Chondrocyte (in vitro differentiated cells): ENCODE measurements at regions not wholly inside any gene's neighbourhood (a gene's known extent, or its start where the extent isn't known, plus 50 kb on each side); places are given as distances from the start of the nearest gene placed in this dataset.

Experiments
- DNase-seq: peaks from one replicate; pipeline ENCODE4 v3.0.0; 2021; ENCODE audit warnings: mixed read lengths, low spot score
- H3K27ac Mint-ChIP-seq: one replicate; pipeline ENCODE4 v1.8.0; 2021; ENCODE audit warnings: mild to moderate bottlenecking, moderate library complexity, mixed read lengths; ENCODE audit not compliant: unreplicated experiment
- H3K27me3 Mint-ChIP-seq: 2 replicates; pipeline ENCODE4 v1.8.0; 2021; ENCODE audit warnings: low read depth, mixed read lengths
- H3K36me3 Mint-ChIP-seq: 2 replicates; pipeline ENCODE4 v1.8.0; 2021; ENCODE audit warnings: low read depth, mixed read lengths
- H3K4me1 Mint-ChIP-seq: 2 replicates; pipeline ENCODE4 v1.8.0; 2021; ENCODE audit warnings: low read depth, mild to moderate bottlenecking, mixed read lengths
- H3K4me3 Mint-ChIP-seq: one replicate; pipeline ENCODE4 v1.8.0; 2021; ENCODE audit warnings: mild to moderate bottlenecking, moderate library complexity, mixed read lengths; ENCODE audit not compliant: unreplicated experiment
- H3K9me3 Mint-ChIP-seq: 2 replicates; pipeline ENCODE4 v1.8.0; 2021; ENCODE audit warnings: low read depth, mixed read lengths
- CTCF ChIP-seq: fragments of 200-600 bp; sonication (generic); IDR thresholded peaks from 2 replicates; pipeline ENCODE4 v1.5.0; 2021; ENCODE audit warnings: antibody characterized with exemption, mild to moderate bottlenecking, moderate library complexity

- no peaks in the 10 kb centered on the region for H3K27me3 Mint-ChIP-seq
- H3K27ac Mint-ChIP-seq = no peak overlapping the region
- H3K9me3 Mint-ChIP-seq = peaks cover 13% of the 10 kb centered on the region
- peaks cover 18% of the 10 kb centered on the region for H3K4me1 Mint-ChIP-seq
- no peak for DNase-seq
- no peak for TF ChIP-seq CTCF
- no peak overlapping the region for H3K4me3 Mint-ChIP-seq
- no peaks in the 10 kb centered on the region for H3K36me3 Mint-ChIP-seq
Measured at GRCh38 chrX:9108054-9108453, 74.1 kb upstream of the FAM9B start.

- H3K27ac Mint-ChIP-seq = no peak overlapping the region
- no peak for TF ChIP-seq CTCF
- H3K4me3 Mint-ChIP-seq = no peak overlapping the region
- no peaks in the 10 kb centered on the region for H3K9me3 Mint-ChIP-seq
- no peaks in the 10 kb centered on the region for H3K27me3 Mint-ChIP-seq
- no peaks in the 10 kb centered on the region for H3K36me3 Mint-ChIP-seq
- no peak for DNase-seq
- peaks cover 12% of the 10 kb centered on the region for H3K4me1 Mint-ChIP-seq
Measured at GRCh38 chrX:9110808-9111207, 76.9 kb upstream of the FAM9B start.

- Mint-ChIP-seq H3K9me3 (peaks cover 7% of the 10 kb centered on the region), H3K4me3 (no peak overlapping the region), H3K4me1 (peaks cover 12% of the 10 kb centered on the region), H3K27me3 (no peaks in the 10 kb centered on the region), H3K36me3 (no peaks in the 10 kb centered on the region), H3K27ac (no peak overlapping the region)
- no peak for TF ChIP-seq CTCF
- no peak for DNase-seq
Measured at GRCh38 chrX:9114245-9114644, 80.3 kb upstream of the FAM9B start.

GRCh38 chrX:9117851-9118250, 83.9 kb upstream of the FAM9B start:
- peaks cover 25% of the 10 kb centered on the region for H3K9me3 Mint-ChIP-seq
- no peak overlapping the region for H3K27ac Mint-ChIP-seq
- peaks cover 3% of the 10 kb centered on the region for H3K4me1 Mint-ChIP-seq
- TF ChIP-seq CTCF = no peak
- no peak overlapping the region for H3K4me3 Mint-ChIP-seq
- no peak for DNase-seq
- no peaks in the 10 kb centered on the region for H3K27me3 Mint-ChIP-seq
- peaks cover 2% of the 10 kb centered on the region for H3K36me3 Mint-ChIP-seq

- TF ChIP-seq CTCF = no peak
- Mint-ChIP-seq H3K9me3 (peaks cover 29% of the 10 kb centered on the region), H3K27me3 (no peaks in the 10 kb centered on the region), H3K36me3 (peaks cover 2% of the 10 kb centered on the region), H3K4me3 (no peak overlapping the region), H3K4me1 (peaks cover 8% of the 10 kb centered on the region), H3K27ac (no peak overlapping the region)
- DNase-seq = no peak
Measured at GRCh38 chrX:9122519-9123245, 88.8 kb upstream of the FAM9B start.
